ENCODE measurements at regions not wholly inside any gene's neighbourhood (a gene's known extent, or its start where the extent isn't known, plus 50 kb on each side); places are given as distances from the start of the nearest gene placed in this dataset.

DNA sequence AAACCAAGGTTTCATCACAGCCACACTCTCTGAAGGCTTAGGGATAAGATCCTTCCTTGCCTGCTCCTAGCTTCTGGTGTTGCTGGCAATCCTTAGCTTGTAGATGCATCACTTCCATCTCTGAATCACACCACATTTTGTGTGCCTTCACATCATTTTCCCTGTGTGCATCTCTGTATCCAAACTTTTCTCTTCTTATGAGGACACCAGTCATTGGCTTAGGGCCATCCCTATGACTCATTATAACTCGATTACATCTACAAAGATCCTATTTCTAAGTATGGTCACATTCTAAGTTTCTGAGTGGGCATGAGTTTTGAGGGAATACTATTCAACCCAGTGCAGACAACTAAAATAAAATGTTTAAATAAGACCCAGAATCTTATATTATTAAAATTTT lies 121.7 kb downstream of the C7orf25 start:
- TF ChIP-seq POLR2A (IDR thresholded peaks at IDR 0.05; ENCODE audit: control extremely low read depth in 1 of 2, low read depth in 2 of 2, low read length in 2 of 2) (no peak), EGR1 (IDR thresholded peaks at IDR 0.05; ENCODE audit: borderline replicate concordance, low read depth, low read length) (no peak), ZNF274 (IDR thresholded peaks at IDR 0.05; ENCODE audit: borderline replicate concordance, extremely low read depth, low read length) (no peak), TAF1 (IDR thresholded peaks at IDR 0.05; ENCODE audit: low read depth, low read length) (no peak), CEBPB (IDR thresholded peaks at IDR 0.05; ENCODE audit: low read depth, low read length) (no peak), EZH2 (IDR thresholded peaks at IDR 0.05; ENCODE audit: low read depth, low read length, severe bottlenecking) (no peak), SRF (IDR thresholded peaks at IDR 0.05; ENCODE audit: low read depth, low read length) (no peak), RAD21 (IDR thresholded peaks at IDR 0.05 in 1 of 2, conservative IDR thresholded peaks at IDR 0.05 in 1 of 2; ENCODE audit: low read depth in 2 of 2, low read length in 2 of 2) (no peak), POLR2AphosphoS5 (IDR thresholded peaks at IDR 0.05; ENCODE audit: low read depth, low read length) (no peak), SIN3A (conservative IDR thresholded peaks at IDR 0.05 in 1 of 2, IDR thresholded peaks at IDR 0.05 in 1 of 2; ENCODE audit: low read depth in 1 of 2, low read length in 2 of 2) (no peak), USF2 (IDR thresholded peaks at IDR 0.05; ENCODE audit: low read length) (no peak)
- TF ChIP-seq, protein P1, sequence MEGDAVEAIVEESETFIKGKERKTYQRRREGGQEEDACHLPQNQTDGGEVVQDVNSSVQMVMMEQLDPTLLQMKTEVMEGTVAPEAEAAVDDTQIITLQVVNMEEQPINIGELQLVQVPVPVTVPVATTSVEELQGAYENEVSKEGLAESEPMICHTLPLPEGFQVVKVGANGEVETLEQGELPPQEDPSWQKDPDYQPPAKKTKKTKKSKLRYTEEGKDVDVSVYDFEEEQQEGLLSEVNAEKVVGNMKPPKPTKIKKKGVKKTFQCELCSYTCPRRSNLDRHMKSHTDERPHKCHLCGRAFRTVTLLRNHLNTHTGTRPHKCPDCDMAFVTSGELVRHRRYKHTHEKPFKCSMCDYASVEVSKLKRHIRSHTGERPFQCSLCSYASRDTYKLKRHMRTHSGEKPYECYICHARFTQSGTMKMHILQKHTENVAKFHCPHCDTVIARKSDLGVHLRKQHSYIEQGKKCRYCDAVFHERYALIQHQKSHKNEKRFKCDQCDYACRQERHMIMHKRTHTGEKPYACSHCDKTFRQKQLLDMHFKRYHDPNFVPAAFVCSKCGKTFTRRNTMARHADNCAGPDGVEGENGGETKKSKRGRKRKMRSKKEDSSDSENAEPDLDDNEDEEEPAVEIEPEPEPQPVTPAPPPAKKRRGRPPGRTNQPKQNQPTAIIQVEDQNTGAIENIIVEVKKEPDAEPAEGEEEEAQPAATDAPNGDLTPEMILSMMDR (IDR thresholded peaks at IDR 0.05; ENCODE audit: control extremely low read depth in 1 of 3, insufficient read depth in 1 of 3, low read depth in 1 of 3, low read length in 3 of 3) = no peak

Measured in H1 (cell line).